HG03025 (cell line): ENCODE measurements at regions not wholly inside any gene's neighbourhood (a gene's known extent, or its start where the extent isn't known, plus 50 kb on each side); places are given as distances from the start of the nearest gene placed in this dataset.
"Not testable (repeated sequence)": the region's sequence is repeated elsewhere in the genome, so short reads cannot be mapped to it uniquely, and the experiment has no call there.

Source experiments
- ATAC-seq: cut with Tn5 transposase; IDR thresholded peaks from one replicate; pipeline ENCODE4 v1.9.1; 2021; ENCODE audit warnings: mild to moderate bottlenecking, moderate library complexity; ENCODE audit not compliant: unreplicated experiment, low FRiP score

DNA sequence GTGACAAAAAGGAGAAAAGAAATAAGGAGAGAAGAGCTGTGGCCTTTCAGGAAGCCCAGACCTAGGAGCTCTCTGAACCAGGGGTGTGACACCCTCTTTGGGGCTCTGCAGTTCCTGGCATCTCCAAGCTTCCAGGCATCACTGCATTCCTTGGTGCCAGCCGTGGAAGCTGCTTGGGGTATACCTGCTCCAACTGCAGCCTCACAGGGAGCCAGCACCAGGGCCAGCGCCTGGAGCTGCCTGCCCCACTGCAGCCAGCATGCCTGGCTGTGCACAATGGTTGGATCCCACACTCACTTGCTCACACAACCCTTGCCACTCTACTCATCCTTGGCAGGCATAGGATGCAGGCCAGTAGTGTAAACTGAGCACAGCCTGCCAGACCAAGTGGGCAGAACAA is 242.1 kb upstream of the GJE1 start:
- no peak for ATAC-seq

DNA sequence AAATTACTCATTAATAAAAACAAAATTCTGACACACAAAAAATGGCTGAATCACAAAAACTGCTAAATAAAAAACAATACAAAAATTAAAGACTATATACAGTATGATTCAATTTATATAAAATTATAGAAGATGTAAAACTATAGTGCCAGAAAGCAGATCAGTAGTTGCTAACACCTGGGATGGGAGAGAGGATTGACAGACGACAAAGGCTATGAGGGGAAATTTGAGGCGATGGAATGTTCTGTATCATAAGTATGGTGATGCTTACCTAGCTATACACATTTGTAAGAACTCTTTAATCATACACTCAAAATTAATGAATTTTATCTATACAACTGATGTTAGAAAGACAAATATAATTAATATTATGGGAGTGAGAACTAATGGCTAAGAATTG is 247.9 kb upstream of the GJE1 start:
- no peak for ATAC-seq

DNA sequence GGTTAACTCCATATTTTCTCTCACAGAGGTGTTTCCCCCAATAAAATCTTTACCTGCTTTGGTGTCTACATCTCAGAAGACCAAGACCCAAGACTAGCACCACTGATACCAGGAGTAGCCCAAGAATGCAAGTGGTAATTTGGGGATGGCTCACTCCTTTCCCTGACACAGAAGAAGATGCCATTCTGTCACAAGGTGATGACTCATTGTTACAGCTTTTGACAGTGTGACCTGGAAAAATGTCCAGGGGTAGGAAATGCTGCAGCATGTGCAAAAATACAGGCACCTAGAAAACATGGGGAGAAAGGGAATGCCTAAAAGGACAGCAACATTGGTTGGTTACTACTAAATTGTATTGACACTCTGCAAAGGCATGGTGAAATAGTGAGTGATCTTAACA is 254.0 kb upstream of the GJE1 start:
- ATAC-seq, result no peak

DNA sequence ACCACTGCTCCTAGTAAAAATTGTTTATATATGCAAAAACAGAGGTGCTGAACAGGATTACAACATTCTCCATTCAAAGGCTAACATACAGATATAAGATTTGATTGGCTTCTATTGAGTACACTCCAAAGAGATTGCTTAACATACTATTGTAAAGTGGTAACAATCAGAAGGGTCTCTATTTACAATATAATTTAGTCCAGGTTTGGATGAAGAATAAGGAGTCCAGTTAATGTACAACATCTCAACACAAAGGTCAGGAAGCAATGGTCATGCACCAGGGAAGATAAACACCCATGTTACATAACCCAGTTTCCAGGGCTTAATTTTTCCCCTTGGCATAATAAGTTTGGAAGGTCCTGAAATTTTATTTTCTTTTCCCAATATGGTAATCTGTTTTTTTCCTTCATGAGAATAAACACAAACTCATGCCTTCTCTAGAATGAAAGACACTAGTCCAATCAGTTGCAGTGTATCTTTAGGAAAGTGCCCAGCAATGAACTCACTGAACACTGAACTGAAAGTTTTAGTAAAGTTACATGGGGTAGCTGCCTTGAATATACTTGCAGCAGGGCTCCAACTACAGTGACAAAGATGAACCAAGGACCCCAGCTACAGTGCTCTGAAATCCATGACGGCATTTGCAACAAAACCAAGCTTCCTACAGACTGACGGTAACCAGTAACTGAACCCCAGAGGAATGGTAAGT is 255.3 kb upstream of the GJE1 start:
- no peak for ATAC-seq

DNA sequence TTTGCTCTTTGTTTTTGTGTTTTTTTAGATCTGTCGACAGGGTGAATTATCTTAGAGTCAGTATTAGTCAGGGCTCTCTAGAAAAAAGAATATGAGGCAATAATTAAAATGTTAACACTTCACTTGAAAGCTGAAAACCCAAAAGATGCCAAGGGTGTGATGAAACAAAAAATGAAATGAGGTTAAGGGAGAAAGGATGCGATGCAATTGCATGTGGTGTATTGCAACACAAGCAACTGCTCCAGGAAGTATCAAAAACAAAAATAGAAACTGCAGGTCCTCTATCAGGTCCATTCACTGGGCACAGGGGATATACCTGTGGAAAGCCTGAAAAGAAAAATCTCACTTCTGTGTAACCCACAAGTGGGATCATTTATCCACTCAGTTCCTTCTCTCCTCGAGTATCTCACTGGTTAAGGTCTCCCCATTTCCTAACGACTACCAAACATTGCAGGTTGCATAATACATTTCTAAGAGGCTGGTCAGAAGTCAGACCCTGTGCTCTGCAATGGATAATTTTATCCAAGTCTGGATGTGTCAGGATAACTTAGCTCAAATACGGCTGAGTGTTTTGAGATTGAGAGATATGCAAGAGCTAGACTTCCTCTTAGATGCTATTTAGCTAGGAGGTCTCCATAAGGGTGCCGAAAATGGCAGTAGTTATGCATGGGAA is 257.7 kb upstream of the GJE1 start:
- ATAC-seq, result no peak

DNA sequence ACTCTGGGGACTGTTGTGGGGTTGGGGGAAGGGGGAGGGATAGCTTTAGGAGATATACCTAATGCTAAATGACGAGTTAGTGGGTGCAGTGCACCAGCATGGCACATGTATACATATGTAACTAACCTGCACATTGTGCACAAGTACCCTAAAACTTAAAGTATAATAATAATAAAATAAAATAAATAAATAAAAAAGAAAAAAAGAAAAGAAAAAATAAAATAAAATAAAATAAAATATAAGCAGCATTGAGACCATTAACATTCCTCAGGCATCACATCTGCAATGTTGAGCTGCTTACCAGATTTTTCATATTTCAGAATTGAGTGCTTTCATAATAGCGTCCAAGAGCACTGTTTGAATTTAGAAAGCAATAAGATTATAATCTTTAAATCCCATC is 263.2 kb upstream of the GJE1 start:
- ATAC-seq, result not testable (repeated sequence)

DNA sequence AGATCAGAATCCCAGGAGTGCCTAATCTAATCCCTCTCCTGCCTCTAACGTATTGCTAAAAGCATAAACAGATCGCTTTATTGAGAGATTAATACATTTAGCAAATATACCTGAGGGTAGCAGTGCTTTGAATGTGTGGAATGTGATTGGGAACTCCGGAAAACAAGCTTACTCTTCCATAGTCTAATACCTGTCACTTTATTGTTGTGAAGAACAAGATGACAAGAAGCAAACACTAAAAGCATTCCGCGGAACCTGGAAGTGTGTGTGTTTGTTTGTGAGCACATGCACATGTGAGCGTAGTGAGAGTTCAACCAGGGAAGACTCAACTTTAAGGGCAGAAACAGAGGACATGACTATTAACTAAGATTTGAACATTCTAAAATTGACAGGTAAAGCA is 265.0 kb upstream of the GJE1 start:
- no peak for ATAC-seq

DNA sequence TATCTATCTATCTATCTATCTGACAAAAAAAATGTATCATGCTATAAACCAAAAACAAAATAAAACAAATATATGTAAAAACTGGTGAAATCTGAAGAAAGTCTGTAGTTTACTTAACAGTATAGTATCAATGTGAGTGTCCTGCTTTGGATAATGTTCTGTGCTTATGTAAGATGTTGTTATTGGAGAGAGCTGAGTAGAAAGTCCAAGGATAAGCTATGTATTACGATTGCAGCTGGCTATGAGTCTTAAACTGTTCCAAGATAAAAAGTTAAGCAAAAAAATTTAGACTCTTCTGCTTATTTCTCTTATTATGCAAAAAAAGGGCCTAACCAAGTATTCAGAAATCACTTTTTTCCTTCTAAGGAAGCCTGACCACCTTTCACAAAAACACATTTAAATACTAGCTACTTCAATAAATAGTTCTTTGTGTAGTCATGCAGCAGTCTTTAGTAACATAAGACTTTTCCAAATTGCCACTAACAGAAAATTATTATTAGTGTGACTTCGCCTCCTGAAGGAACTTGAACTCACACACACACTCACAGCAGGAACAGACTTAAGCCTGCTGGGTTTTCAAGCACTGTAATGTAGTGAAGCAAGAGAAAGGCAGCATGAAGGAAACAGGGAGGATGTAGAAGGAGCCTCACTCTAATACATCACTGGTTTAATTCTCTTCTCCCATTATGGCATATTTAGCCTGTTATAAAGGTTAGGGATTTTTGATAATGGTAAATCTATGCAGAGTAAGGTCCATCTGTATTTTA is 265.8 kb upstream of the GJE1 start:
- ATAC-seq, result no peak

DNA sequence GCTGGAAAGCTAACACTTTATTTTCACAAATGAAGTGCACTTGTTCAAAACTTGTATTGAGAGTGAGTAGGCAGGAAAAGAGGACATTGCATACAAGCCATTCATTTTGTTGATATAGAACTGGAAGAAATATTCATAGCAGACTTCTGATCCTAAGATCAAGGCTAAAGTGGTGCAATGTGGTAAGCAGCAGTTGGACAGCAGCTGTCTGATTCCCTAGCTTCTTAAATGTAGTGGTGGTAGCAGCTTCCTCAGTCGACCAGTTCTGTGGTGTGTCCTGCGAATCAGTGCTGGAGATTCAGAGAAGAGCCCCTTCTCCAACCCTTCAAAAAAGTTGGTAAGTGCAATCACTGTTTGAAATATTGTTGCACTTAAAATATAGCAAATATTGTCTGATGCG is 281.7 kb upstream of the GJE1 start:
- ATAC-seq, result no peak

DNA sequence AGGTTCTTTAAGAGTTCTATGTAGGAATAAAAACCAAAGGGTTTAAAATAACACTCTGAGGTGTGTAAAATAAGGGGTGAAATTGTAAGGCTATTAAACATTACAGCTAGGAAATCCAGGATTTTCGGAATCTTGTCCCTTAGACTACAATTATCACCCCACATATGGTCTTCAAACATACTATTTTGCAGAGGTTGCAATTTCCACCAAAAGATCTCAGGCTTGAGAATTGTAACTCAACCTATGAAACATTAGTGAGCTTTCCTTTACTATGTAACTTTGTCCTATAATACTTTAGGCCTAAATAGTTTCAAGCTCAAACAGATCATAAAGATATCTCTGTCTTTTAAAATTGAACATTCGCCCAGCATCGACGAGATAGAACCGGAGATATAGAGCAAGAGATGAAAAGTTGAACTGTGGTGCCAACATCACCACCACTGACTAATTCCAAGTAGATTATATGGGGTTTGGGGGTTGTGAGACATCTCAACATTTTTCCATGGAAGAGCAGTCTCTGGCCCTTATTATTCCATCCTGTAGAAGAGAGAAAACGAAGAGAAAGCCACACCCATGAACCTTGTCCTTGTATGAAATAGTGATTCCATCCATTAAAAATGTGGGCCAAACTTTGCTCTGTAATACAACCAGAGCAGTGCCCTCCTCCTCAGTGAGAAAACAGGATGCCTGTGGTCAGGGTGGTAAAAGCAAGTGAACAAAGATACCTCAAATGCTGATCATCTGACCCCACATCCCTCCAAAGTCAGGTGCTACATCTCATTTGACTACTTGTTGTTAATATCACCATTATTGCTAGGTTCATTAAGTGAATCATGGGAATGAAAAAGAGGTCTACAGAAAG is 284.5 kb upstream of the GJE1 start:
- ATAC-seq, result no peak

DNA sequence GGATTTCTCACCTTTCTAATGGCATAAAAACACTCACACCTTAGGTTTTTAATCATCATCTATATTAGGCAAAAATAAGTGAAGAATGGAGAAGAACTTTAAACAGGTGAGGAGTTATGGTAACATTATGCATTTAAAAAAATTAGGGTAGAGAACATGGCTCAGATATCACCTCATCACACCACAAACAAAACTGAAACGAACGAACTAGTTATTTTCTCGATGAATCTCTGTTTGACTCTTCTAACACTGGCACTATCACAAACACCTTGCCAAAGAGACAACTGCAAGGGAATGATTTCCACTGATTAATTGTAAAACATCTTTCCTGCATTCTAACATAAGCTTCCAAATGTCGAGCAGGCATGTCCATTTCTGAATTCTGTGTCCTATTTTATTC is 286.1 kb upstream of the GJE1 start:
- ATAC-seq, result no peak

DNA sequence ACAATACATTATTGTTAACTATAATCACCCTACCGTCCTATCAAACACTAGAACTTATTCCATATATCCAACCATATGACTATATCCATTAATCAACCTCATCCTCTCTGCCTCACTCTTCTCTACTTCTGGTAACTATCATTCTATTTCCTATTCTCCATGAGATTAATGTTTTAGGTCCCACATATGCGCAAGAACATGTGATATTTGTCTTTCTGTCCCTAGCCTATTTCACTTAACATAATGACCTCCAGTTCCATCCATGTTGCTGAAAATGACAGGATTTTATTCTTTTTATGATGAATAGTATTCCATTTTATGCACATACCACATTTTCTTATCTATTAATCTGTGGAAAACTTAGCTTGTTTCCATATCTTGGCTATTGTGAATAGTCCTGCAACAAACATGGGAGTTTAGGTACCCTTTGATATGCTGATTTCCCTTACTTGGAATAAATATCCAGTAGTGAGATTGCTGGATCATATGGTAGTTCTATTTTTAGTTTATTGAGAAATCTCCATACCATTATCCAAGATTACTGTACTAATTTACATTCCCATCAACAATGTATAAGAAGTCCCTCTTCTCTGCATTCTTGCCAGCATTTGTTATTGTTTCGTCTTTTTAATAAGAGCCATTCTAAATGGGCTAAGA is 289.4 kb upstream of the GJE1 start:
- ATAC-seq, result no peak

DNA sequence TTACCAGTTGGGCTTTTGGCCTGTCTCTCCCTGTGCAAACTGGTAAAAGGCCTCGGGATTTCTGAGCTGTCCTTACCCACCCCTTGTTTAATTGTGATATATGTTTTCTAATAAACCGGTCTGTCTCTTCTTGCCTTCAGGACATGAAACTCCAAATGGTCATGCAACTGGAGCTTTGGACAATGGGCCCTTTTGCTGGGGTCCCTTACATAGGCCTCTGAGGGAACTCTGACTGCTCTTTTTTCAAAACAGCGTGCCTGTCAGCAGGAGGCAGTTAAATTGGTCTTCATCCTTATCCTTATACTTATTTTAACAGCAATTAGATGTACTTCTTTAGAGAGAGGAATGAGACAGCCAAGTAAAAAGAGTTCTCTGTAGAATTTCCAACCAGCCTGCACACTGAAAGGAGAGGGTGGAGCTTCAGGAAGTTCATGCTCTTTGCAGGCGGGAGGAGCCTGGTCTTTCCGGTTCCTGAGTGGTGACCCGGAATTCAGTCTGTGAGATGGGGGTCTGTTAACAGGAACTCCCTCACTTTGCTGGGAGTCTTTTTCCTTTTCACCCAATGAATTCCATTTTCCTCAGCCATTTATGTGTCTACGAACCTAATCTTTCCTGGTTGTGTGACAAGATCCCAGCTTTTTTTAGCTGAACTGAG is 299.6 kb upstream of the GJE1 start:
- no peak for ATAC-seq

DNA sequence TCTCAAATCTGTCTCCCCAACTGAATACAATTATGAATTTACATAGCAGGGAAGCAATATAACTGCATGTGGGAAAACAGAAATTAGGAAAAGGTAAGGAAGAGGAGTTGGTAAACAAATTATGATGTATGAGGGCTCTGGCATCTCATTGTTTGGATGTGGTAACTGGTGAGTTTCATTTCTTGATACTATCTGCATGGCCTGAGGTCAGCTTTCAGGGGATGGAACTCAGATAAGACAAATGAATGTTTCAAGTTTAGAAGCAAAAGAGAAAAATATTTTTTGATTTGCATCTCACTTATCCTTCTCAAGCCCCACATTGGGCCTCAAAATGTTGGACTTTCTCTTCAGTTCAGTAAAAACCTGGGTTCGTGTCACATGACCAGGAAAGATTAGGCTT is 302.2 kb upstream of the GJE1 start:
- no peak for ATAC-seq

DNA sequence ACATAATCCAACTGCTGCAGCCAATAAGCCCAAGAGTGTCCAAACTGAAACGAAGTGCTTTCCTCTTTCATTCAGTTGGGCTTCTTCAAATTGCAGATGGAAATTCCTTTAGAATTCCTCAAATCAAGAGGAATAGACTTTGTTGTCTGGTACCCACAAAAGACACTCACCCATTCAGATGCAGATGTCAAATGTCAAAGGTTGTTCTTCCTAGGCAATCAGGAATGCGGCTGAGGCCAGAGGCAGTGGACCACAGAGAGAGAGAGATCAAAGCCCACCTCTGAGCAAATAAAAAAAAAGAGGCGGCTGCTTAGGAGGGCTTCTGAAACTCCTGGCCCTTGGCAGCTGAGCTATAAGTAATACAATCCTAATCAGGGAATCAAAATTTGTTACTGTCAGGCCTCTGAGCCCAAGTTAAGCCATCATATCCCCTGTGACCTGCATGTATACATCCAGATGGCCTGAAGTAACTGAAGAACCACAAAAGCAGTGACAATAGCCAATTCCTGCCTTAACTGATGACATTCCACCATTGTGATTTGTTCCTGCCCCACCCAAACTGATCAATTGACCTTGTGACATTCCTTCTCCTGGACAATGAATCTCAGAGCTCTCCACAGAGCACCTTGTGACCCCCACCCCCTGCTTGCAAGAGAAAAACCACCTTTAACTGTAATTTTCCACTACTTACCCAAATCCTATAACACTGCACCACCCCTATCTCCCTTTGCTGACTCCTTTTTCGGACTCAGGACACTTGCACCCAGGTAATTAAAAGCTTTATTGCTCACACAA is 303.0 kb upstream of the GJE1 start:
- no peak for ATAC-seq

DNA sequence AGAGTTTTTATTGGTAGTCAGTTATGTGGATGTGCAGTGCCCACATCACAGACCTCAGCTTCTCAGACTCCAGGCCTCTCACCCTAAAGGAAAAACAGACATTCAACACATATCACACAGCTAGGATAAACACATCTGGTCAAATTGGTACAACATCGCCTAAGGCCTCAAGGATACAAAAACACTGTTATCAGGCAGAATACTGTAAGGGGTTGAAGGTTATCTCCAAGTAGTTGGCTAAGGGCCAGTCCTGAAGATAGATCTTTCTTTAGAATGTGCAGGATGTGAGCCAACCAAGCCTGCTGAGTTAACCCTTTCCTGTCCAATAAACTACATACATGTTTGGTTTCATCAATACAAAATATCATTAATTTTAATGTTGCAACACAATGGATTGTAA is 308.4 kb upstream of the GJE1 start:
- no peak for ATAC-seq

DNA sequence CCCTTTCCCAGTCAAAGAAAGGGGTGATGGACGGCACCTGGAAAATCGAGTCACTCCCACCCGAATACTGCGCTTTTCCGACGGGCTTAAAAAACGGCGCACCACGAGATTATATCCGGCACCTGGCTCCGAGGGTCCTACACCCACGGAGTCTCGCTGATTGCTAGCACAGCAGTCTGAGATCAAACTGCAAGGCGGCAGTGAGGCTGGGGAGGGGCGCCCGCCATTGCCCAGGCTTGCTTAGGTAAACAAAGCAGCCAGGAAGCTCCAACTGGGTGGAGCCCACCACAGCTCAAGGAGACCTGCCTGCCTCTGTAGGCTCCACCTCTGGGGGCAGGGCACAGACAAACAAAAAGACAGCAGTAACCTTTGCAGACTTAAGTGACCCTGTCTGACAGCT is 317.7 kb upstream of the GJE1 start:
- ATAC-seq, result not testable (repeated sequence)

DNA sequence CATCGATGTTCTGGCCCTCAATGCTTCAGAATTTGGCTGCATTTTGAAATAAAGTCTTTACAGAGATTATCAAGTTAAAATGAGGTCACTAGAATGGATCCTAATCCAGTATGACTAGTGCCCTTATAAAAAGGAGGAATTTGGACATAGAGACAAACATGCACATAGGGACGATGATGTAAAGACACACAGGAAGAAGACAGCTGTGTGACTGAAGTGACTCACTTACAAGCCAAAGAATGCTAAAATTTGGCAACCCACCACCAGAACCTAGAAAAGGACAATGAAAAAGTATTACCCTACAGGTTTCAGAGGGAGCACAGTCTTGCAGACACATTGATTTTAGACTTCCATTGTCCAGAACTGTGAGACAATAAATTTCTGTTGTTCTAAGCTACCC is 322.8 kb upstream of the GJE1 start:
- ATAC-seq, result no peak

DNA sequence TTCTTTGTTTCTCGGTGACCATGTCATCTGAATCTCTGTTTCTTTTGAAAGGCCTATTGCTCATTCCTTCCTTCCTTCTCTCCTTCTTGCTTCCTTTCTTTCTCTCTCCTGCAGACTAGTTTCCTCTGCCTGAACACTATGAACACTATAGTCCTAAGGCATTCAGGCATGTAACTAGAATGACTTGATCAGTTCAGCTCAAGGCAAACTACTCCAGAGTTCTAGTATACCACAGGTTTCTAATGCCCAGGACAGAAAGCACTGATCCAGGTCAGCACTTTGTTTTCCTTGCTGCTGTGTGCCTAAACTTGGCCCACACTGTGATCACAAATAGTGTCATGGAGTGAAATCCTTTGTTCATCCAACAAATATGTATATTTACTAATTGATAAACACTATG is 324.1 kb upstream of the GJE1 start:
- no peak for ATAC-seq
